HG03342 (cell line): ENCODE measurements at regions not wholly inside any gene's neighbourhood (a gene's known extent, or its start where the extent isn't known, plus 50 kb on each side); places are given as distances from the start of the nearest gene placed in this dataset.

ENCODE experiments used
- ATAC-seq: cut with Tn5 transposase; IDR thresholded peaks from one replicate; pipeline ENCODE4 v1.9.1; 2021; ENCODE audit warnings: mild to moderate bottlenecking, moderate library complexity; ENCODE audit not compliant: unreplicated experiment

DNA sequence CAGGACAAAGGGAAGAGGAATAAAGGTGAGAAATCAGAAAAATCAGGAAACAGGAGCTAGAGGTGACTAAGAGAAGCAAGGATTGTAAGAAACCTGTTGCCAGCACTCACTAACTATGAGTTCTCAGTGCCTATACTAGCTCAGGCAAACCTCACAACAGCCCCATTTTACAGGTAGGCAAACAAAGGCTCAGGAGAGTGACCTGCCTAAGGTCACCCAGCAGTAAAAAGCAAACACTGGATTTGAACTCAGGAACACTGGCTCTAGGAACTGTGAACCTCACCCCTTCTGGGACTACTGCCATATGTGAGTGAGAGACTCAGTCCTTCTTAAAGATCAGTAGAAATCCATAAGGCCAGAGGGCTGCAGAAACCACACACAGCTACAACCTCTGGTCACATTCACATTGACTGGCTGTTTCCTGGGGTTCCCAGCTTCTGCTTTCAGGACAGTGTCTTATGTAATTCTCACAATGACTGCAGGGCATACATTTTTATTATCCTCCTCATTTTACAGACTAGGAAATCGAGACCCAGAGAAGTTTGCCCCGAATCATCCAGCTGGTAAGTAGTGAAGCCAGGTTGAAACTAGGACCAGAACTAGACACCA, 80.7 kb upstream of the MAFB start:
- ATAC-seq = no peak

DNA sequence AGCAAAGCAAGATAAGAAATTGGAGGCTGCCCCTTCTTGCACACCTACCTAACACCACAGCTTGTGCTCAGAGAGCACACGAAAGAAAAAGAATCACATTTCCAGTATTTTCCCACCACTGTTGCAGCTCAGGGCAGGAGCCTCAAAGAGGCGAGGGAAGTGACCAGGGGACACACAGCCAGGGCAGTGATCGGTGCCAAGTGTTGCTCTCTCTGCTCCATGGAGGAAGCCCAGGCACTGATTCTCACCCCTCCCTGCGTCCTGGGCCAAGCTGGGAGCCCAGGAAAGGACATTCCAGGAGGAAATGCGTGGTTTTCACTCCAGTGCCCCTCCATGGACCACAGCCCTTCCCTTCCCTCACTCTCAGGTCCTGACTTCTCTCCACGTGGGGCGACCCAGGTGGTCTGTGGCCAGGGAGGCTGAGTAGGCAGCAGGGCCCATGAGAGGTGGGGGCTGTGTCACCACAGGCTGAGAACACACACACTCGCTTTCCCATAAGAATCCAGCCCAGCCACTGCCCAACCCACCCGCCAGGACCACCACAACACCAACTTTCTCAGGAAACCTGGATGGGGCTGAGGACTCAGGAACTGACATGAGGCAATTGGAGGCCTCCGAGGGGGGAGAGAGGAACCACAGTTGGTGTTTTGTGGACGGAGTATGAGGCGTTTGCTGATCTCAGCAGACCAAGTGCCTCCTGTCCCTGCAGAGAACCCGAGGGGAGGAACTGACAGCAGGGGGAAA, 81.7 kb upstream of the MAFB start:
- ATAC-seq = no peak

DNA sequence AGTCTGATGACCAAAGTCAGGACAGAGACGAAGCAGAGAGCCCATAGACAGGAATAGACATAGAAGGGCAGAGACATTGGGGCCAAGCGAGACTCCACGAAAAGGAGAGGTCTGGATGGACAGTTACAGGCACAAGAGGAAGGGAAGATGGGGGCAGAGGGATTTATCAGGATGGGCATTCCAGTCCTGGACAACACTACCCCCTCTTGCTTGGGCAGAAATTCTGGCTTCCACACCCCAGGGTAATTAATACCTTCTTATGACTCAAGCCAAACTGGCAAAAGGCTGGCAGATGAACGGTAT, 82.2 kb upstream of the MAFB start:
- ATAC-seq = no peak

DNA sequence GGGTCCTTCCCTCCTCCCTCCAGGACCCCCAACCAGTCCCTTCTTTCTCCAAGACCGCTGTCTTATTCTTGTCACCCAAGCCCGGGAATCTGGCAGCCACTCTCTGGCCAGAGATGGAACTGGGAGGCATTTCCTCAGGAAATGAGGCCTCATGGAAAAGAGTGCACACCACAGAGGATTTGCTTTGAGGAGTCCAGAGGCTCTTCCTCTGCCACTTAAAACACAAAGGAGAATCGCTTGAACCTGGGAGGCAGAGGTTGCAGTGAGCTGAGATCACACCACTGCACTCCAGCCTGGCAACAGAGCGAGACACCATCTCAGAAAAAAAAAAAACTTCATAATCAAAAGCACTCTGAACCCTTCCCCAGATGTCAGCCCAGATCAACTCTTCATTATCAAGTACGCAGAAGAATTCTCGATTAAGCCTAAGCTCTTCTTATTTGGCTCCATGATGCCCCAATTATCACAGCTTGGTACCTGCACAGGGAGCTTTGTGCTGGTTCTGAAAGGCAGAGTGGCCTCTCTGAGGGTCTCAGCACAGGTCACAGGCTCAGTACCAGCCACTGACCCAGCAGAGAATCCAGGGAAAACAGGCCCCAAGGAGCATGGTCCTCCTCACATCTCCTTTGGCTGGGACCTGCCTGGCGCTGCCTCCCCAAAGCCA, 82.9 kb upstream of the MAFB start:
- no peak for ATAC-seq

DNA sequence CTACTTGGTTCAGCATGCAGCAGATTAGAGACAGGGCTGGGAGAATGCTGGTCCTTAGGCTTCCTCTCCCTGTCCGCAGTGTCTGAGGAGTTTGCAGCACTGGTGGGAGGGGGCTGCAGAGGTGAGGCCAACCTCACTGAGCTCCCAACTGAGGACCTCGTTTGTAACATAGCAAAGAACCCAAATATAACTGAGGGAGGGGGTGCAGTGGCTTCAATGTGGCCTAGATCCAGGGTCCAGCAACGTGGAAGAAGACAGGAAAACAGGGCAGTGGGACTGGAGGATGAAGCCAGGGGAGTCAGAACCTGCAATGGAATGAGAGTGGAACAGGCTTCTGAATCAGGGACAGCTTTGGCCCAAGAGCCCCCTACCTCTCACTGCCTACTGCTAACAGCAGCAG, 84.3 kb upstream of the MAFB start:
- no peak for ATAC-seq

DNA sequence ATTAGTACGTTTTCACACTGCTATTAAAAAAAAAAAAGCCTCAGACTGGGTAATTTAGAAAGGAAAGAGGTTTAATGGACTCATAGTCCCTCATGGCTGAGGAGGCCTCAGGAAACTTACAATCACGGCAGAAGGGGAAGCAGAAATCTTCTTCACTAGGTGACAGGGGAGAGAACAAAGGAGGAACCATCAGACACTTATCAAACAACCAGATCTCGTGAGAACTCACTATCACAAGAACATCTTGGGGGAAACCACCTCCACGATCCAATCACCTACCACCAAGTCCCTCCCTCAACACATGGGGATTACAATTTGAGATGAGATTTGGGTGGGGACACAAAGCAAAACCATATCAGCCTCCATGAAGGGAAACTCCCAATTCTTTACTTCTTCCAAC, 85.2 kb upstream of the MAFB start:
- ATAC-seq = no peak

DNA sequence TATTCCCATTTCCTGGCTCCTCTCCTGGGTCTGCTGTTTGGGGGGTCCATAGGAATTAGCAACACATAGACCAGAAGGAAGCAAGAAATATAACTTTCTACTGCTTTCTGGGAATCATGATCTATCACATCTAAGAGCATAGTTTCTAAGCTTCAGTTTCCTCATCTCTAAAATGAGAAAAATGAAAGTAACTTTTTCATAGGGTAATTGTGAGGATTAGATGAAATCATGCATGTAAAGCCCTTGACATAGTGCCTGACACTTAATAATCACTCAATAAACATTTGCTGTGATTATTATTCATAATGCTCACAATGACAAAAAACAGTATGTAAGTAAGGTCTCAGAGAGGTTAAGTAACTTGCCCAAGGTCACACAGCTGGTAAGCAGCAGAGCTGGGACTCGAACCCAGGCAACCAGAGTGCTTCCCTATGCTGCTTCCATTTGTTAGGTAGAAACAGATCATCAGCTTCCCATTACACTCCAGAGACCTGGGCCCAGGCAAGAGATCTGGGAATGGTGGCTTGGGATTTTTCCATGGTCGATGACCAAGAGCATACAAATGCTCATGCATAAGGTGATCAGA, 86.6 kb upstream of the MAFB start:
- ATAC-seq = no peak

DNA sequence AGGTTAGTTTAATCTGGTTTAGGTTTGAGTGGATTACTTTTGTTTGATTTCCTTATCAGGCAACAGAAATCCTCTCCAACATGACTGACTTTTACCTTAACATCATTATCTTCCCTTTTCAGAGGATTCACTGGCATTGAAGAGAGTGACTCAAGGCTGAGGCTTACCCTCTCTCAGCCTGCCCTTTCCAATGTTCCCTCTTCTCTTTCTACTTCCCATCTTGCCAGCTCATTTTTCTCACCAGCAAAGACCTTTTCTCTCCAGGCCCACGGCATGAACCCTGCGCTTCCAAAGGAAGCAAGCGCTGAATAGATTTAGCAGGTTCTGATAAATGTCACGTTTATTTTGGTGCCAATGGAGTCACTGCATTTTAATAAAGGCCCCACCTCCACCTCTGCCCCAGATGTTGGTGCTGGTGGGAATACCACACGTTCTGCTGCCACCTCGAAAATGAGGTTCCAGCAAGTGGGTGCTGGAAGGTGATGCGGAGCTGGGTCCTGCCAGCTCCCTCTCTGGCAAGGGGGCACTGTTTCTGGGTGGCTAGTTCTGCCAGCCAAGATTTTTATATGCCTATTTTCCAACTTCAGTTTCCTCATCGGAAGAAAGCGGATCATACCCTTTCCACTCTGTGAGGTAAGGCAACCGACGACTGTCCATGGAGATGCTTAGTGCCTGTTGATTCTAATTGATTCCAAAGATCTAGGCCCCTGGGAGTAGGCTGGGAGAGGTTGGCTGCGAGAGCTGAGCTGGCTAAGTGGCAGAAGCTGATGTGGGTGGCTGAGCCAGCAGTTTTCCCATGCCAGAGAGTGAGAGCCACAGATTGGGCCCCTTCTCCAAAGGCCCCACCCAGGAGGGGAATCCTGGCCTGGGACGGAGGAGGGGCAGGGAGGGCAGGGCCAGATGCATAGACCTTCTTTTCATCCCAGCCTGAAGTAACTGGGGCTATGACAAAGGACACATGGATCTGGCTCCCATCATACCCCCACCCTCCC, 87.7 kb upstream of the MAFB start:
- ATAC-seq = no peak

DNA sequence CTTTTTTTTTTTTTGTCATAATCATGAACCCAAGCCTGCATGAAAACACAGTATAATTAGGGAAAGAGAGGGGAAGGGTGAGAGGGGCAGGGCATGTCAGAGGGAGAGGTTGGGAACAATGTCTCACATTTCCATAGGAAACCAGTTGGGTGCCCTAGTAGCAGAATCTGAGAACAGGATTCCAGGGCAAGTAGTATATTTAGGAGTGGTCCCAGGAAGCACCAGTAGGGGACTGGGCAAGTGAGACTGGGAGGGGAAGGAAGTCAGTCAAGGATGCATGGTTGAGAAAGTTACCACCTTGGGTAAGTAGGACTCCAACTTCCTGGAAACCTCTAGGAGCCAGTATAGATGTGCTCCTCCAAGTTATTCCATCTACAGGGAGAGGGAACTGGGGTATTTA, 88.6 kb upstream of the MAFB start:
- no peak for ATAC-seq

DNA sequence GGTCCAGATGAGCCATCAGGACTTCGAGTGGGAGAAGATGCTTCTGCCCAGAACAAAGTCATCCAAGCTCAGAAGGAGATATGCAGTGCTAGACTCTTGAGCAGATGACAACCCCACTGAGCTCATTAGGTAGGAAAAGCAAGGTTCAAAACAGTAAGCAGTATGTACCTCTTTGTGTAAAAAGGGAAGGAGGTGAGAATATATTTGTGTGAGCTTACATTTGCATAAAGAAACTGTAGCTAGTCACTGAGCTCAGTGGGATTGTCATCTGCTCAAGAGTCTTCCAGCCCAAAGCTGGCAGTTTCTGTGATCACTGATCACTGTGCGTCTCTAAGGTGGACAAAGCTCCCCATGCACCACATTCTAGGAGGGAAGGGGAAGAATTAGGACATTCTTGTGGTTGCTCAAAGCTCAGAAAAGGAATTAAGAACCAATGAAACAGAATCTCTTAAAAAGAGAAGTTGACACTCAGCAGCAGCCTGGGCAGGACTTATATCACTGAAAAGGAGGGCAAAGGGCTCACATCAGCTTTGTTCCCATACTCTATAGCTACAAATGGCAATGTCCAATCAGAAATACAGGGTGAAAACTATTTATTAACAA, 90.0 kb upstream of the MAFB start:
- ATAC-seq = no peak

DNA sequence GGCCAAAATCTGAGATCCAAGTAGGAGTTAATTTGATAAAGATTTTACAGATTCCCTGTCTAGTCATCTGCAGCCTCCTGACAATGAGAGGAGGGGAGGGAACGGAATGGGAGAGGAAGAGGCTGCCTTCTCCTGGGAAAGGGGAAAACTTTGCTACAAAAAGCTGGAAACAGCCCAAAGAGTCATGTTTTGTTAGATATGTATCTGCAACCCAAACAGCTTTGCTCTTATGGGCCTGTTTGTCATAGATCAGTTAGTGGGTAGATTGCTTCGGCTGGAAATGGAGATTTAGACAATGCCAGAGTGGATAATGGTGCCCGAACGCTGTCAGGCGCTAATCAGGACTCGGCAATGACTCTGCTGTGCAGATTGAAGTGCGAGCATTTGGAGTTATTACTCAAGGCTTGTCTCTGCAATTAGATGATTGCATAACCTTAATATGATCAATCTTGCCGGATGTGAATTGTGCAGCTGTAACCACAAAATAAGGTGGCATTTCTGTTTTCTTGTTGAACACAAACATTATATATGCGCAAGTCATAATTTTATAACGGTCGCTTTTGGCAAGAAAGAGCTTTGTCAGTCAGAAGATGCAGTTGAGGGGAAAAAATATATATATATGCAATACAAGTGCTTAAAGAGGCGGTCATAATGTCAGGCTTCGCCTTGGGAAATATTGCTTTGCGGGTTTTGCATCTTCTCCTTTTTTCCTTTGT, 92.4 kb upstream of the MAFB start:
- no peak for ATAC-seq

DNA sequence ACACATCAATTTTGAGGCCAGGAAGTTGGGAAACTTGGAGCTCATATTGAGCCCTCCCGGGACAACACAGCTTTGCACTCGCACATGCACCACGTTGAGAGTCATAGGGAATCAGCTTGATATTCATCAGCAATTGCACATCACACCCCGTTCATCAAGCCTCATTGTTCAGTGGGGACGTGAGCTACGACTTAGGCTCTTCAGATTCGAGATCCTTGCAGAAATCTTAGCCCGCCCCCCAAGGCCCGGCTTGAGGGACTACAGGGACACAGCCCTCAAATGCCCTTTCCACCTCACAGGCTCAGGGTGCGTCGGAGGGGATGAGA, 93.0 kb upstream of the MAFB start:
- ATAC-seq = no peak

DNA sequence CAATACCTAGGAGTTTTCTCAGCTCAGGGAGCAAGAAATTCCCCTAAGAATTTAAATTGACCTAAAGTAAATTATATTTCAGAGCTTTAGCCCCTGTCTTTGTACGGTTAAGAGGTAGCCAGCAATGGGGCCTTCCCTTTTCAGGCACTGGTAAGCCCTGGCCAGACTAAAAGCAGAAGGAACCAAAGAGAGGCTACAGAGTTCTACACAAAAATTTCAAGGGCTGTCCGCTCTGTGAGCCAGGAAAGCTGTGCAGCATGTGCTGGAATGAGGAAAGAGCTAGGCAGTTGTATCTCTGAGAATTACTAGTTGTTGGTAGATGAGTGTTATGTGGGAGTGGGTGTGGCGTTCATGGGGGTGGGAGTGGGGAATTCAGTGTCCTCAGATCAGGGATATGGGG, 96.3 kb upstream of the MAFB start:
- no peak for ATAC-seq

DNA sequence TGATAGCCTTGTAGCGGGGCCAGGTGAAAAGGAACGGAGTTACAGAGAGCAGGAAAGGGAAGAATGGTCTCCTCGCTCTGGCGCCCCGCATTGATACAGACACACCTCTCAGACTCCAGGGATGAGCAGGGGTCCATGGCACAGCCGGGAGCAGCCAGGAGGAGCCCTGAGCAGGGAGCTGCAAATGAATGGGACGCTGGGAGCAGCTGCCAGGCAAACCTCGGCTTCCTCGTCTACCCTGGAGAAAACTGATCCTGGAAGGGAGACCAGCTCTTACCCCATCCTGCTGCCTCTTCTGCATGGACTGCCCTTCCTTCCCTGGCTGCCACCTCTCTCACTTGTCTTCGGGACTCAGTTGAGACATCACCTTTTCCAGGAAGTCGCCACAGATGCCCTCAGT, 97.3 kb upstream of the MAFB start:
- no peak for ATAC-seq

DNA sequence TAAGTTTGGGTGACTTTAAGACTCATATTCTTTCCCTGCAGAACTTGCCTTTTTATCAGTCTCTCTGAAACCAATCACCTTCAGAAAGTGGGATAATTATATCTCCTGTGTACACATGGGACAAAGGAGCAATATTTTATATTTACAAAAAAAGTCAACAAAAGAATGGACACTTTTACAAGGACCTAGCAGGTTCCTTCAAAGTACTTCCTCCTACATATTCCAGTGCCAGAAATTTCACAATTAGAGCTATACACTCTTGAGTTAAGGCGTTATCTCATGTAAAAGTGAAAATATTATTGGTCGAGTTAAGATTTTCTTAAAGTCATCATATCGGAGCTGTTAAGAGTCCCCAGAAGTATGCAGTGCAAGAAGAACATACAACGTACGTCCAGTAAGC, 98.9 kb upstream of the MAFB start:
- no peak for ATAC-seq

DNA sequence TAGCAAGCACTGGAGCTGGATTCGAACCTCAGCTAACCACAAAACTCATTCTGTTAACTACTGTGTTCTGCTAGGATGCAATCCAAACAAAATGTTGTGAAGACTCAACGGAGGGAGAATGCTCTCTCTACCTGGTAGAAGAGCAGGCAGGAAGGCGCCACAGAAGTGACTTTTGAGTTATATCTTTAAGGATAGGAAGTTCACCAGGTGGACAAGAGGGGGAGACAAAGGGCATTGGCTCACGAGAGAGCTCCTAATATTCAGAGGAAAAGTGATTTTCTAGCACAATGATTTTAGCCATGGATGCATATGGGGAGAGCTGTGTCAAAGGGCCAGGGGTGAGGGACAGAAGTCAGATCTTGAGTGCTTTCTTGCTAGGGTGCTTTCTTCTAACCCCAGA, 108.4 kb upstream of the MAFB start:
- no peak for ATAC-seq

DNA sequence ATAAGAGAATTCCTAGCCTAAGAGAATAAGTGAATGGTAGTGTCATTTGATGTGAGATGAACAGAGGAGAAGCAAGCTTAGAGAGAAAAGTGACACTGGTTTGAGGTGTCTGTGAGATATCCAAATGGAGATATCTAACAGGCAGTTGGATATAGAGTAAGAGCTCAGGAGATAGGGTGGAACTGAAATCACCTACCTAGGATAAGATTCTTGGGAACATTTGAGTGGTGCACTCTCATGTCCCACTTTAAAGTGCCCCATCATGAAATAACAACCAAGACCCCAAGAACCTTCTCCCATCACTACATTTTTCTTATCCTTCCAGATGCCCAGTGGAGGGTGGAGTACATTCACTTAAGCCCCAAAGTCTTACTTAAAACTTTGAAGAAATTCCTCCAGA, 109.0 kb upstream of the MAFB start:
- no peak for ATAC-seq

DNA sequence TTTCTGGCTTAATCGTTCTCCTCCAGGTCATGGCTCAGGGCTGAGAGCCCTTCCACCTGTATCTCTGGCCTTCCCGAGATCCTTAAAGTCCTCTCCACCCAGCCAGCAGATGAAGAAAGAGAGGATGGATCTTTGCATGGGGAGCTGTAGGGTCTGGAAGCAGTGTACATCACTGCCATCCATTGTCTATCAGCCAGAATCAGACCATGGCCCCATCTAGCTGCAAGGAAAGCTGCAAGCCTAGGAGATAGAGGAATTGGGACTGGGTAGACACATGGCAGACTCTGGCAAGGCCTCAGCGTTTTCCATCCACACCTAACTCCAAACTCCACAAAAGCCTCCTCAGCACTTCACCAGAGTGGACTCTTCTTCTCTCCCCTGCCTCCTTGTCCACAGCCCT, 113.8 kb upstream of the MAFB start:
- ATAC-seq = no peak

DNA sequence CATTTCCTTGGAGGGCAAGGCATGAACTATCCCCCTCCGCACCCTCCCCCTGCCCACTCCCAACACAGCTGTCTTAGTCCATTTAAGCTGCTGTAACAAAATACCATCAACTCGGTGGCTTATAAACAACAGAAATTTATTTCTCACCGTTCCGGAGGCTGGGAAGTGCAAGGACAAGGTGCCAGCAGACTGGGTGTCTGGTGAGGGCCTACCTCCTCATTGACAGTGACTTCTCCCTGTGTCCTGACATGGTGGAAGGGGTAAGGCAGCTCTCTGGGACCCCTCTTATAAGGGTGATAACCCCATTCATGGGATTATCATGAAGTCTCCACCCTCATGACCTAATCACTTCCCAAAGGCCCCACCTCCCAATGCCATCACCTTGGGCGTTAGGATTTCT, 114.3 kb upstream of the MAFB start:
- no peak for ATAC-seq

DNA sequence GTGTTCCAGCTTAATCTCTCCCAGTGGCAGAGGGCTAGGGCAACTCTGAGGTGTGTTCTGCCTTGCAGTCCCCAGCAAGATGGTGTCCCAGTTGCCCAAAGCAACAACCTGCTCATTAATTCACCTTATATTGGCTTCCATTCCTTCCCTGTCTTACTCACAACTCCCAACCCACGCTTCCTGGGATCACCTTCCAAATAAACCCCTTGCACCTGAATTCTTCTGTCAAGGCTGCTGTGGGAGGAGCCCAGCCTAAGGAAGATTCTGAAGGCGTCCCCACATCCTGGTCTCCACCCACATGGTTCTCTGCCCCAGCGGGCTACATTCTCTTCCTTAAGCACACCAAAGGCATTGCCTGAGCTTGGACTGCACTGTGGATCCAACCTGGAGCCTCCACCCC, 116.6 kb upstream of the MAFB start:
- no peak for ATAC-seq
